ENCODE measurements at regions not wholly inside any gene's neighbourhood (a gene's known extent, or its start where the extent isn't known, plus 50 kb on each side); places are given as distances from the start of the nearest gene placed in this dataset.
"Not testable (repeated sequence)": the region's sequence is repeated elsewhere in the genome, so short reads cannot be mapped to it uniquely, and the experiment has no call there.

DNA sequence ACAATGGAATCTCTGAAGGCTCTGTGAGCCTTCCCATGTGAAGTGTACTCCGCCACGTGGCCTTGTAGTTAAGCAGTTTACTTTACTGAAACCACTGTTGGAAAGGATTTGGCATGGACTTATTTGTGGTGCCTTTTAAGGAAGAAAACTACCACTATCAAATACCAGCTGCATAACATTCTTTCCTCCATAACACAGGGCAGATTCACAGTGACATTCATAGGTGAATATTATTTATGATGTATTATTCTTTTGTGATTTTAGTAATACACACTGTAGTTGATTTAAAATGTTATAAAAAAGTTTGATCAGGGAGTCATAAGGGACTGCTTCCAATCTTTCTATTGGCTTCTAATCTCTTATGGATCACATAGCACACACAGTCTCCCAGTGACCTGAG, 192.5 kb upstream of the AGTR2 start:
- Histone ChIP-seq H3K14ac (ENCODE audit: low read length in 2 of 2) (no peak overlapping the region), H3K27ac (ENCODE audit: low read length, poor library complexity, severe bottlenecking) (no peak overlapping the region), H3K36me3 (ENCODE audit: control insufficient read depth in 1 of 2, insufficient read depth in 2 of 2, low read depth in 1 of 2, low read length in 2 of 2) (no peaks in the 10 kb centered on the region), H3K9ac (ENCODE audit: low read length) (no peak overlapping the region), H3K4me3 (ENCODE audit: insufficient read depth in 1 of 2, low read depth in 1 of 2, low read length in 2 of 2) (no peak overlapping the region), H3K23ac (ENCODE audit: low read length in 2 of 2) (no peak overlapping the region), H2BK5ac (ENCODE audit: low read depth, low read length, poor library complexity, severe bottlenecking) (no peak overlapping the region), H2AFZ (ENCODE audit: low read depth, low read length) (no peak overlapping the region), H4K91ac (ENCODE audit: low read length) (no peak overlapping the region), H3K18ac (ENCODE audit: low read depth in 1 of 2, low read length in 2 of 2) (no peak overlapping the region), H3K4me2 (ENCODE audit: low read length, poor library complexity, severe bottlenecking) (no peak overlapping the region), H2AK5ac (ENCODE audit: low read length, severe bottlenecking) (no peak overlapping the region), H2BK120ac (ENCODE audit: low read depth, low read length) (no peak overlapping the region), H3K27me3 (ENCODE audit: control insufficient read depth in 1 of 2, insufficient read depth in 1 of 2, low read length in 2 of 2) (peaks cover 0 to 45% of the 10 kb centered on the region in 2 experiments), H3K9me3 (ENCODE audit: control insufficient read depth, low read length) (peaks cover 24% of the 10 kb centered on the region), H4K8ac (ENCODE audit: low read length) (no peak overlapping the region), H3K4me1 (ENCODE audit: control insufficient read depth, insufficient read depth, low read depth, low read length) (no peaks in the 10 kb centered on the region), H2BK12ac (ENCODE audit: low read length in 2 of 2) (no peak overlapping the region), H3K4ac (ENCODE audit: low read depth in 1 of 2, low read length in 2 of 2) (no peak overlapping the region), H2BK15ac (ENCODE audit: low read depth, poor library complexity, severe bottlenecking) (no peak overlapping the region), H3K79me1 (replicated peaks; ENCODE audit: low read length, poor library complexity, severe bottlenecking) (no peaks in the 10 kb centered on the region)
- no peak for DNase-seq
- WGBS = no CpG with 5 or more reads among the region's 2 CpGs

DNA sequence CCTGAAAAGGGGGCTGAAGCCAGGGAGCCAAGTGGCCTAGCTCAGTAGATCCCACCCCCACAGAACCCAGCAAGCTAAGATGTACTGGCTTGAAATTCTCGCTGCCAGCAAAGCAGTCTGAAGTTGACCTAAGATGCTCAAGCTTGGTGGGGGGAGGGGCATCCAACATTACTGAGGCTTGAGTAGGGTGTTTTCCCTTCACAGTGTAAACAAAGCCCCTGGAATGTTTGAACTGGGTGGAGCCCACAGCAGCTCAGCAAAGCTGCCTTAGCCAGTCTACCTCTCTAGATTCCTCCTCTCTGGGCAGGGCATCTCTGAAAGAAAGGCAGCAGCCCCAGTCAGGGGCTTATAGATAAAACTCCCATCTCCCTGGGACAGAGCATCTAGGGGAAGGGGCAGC, 187.4 kb upstream of the AGTR2 start:
- H3K9me3 ChIP-seq (ENCODE audit: control insufficient read depth, low read length); H2BK12ac ChIP-seq (ENCODE audit: low read length in 2 of 2); H2AFZ ChIP-seq (ENCODE audit: low read depth, low read length); H3K4me1 ChIP-seq (ENCODE audit: control insufficient read depth, insufficient read depth, low read depth, low read length); H2BK5ac ChIP-seq (ENCODE audit: low read depth, low read length, poor library complexity, severe bottlenecking); H3K79me1 ChIP-seq (replicated peaks; ENCODE audit: low read length, poor library complexity, severe bottlenecking); H3K23ac ChIP-seq (ENCODE audit: low read length in 2 of 2); H4K91ac ChIP-seq (ENCODE audit: low read length); H3K4me2 ChIP-seq (ENCODE audit: low read length, poor library complexity, severe bottlenecking); H3K14ac ChIP-seq (ENCODE audit: low read length in 2 of 2); H3K4ac ChIP-seq (ENCODE audit: low read depth in 1 of 2, low read length in 2 of 2); H2BK120ac ChIP-seq (ENCODE audit: low read depth, low read length); H4K8ac ChIP-seq (ENCODE audit: low read length); H2BK15ac ChIP-seq (ENCODE audit: low read depth, poor library complexity, severe bottlenecking); H2AK5ac ChIP-seq (ENCODE audit: low read length, severe bottlenecking); H3K4me3 ChIP-seq (ENCODE audit: insufficient read depth in 1 of 2, low read depth in 1 of 2, low read length in 2 of 2); H3K9ac ChIP-seq (ENCODE audit: low read length); H3K27ac ChIP-seq (ENCODE audit: low read length, poor library complexity, severe bottlenecking); H3K18ac ChIP-seq (ENCODE audit: low read depth in 1 of 2, low read length in 2 of 2); H3K36me3 ChIP-seq (ENCODE audit: control insufficient read depth in 1 of 2, insufficient read depth in 2 of 2, low read depth in 1 of 2, low read length in 2 of 2): not testable (repeated sequence)
- WGBS = 75% methylated on average over 1 of the region's 1 CpG
- DNase-seq = peak; percentile 20
- peaks cover 0 to 16% of the 10 kb centered on the region in 2 experiments for H3K27me3 ChIP-seq (ENCODE audit: control insufficient read depth in 1 of 2, insufficient read depth in 1 of 2, low read length in 2 of 2)

DNA sequence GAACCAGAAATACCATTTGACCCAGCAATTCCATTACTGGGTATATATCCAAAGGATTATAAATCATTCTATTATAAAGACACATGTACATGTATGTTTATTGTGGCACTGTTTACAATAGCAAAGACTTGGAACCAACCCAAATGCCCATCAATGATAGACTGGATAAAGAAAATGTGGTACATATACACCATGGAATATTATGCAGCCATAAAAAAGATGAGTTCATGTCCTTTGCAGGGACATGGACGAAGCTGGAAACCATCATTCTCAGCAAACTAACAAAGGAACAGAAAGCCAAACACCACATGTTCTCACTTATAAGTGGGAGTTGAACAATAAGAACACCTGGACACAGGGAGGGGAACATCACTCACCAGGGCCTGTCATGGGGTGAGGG, 183.1 kb upstream of the AGTR2 start:
- H3K18ac ChIP-seq (ENCODE audit: low read depth in 1 of 2, low read length in 2 of 2); H2BK120ac ChIP-seq (ENCODE audit: low read depth, low read length); H2AK5ac ChIP-seq (ENCODE audit: low read length, severe bottlenecking); H3K23ac ChIP-seq (ENCODE audit: low read length in 2 of 2); H3K79me1 ChIP-seq (replicated peaks; ENCODE audit: low read length, poor library complexity, severe bottlenecking); H2BK12ac ChIP-seq (ENCODE audit: low read length in 2 of 2); H2BK15ac ChIP-seq (ENCODE audit: low read depth, poor library complexity, severe bottlenecking); H3K14ac ChIP-seq (ENCODE audit: low read length in 2 of 2); H3K36me3 ChIP-seq (ENCODE audit: control insufficient read depth in 1 of 2, insufficient read depth in 2 of 2, low read depth in 1 of 2, low read length in 2 of 2); H3K4me3 ChIP-seq (ENCODE audit: insufficient read depth in 1 of 2, low read depth in 1 of 2, low read length in 2 of 2); H3K4me2 ChIP-seq (ENCODE audit: low read length, poor library complexity, severe bottlenecking); H3K27ac ChIP-seq (ENCODE audit: low read length, poor library complexity, severe bottlenecking); H2AFZ ChIP-seq (ENCODE audit: low read depth, low read length); H2BK5ac ChIP-seq (ENCODE audit: low read depth, low read length, poor library complexity, severe bottlenecking); H3K9me3 ChIP-seq (ENCODE audit: control insufficient read depth, low read length); H4K8ac ChIP-seq (ENCODE audit: low read length); H3K9ac ChIP-seq (ENCODE audit: low read length); H3K4me1 ChIP-seq (ENCODE audit: control insufficient read depth, insufficient read depth, low read depth, low read length); DNase-seq; H3K4ac ChIP-seq (ENCODE audit: low read depth in 1 of 2, low read length in 2 of 2); H4K91ac ChIP-seq (ENCODE audit: low read length): not testable (repeated sequence)
- no CpG with 5 or more reads among the region's 1 CpG for WGBS
- peaks cover 0 to 14% of the 10 kb centered on the region in 2 experiments for H3K27me3 ChIP-seq (ENCODE audit: control insufficient read depth in 1 of 2, insufficient read depth in 1 of 2, low read length in 2 of 2)

GRCh38 chrX:115988825-115989224, 181.7 kb upstream of the AGTR2 start:
- H3K4me1 ChIP-seq (ENCODE audit: control insufficient read depth, insufficient read depth, low read depth, low read length) = no peaks in the 10 kb centered on the region
- no peak overlapping the region for H2AK5ac ChIP-seq (ENCODE audit: low read length, severe bottlenecking)
- H2BK12ac ChIP-seq (ENCODE audit: low read length in 2 of 2) = no peak overlapping the region
- H3K4ac ChIP-seq (ENCODE audit: low read depth in 1 of 2, low read length in 2 of 2) = no peak overlapping the region
- H2AFZ ChIP-seq (ENCODE audit: low read depth, low read length) = no peak overlapping the region
- H3K27me3 ChIP-seq (ENCODE audit: control insufficient read depth in 1 of 2, insufficient read depth in 1 of 2, low read length in 2 of 2) = peaks cover 0 to 14% of the 10 kb centered on the region in 2 experiments
- H4K8ac ChIP-seq (ENCODE audit: low read length) = no peak overlapping the region
- H2BK120ac ChIP-seq (ENCODE audit: low read depth, low read length) = no peak overlapping the region
- H3K79me1 ChIP-seq (replicated peaks; ENCODE audit: low read length, poor library complexity, severe bottlenecking) = no peaks in the 10 kb centered on the region
- peaks cover 3% of the 10 kb centered on the region for H3K9me3 ChIP-seq (ENCODE audit: control insufficient read depth, low read length)
- H3K9ac ChIP-seq (ENCODE audit: low read length) = no peak overlapping the region
- no peak overlapping the region for H3K27ac ChIP-seq (ENCODE audit: low read length, poor library complexity, severe bottlenecking)
- H3K4me2 ChIP-seq (ENCODE audit: low read length, poor library complexity, severe bottlenecking) = no peak overlapping the region
- no peak overlapping the region for H3K4me3 ChIP-seq (ENCODE audit: insufficient read depth in 1 of 2, low read depth in 1 of 2, low read length in 2 of 2)
- H2BK5ac ChIP-seq (ENCODE audit: low read depth, low read length, poor library complexity, severe bottlenecking) = no peak overlapping the region
- H3K36me3 ChIP-seq (ENCODE audit: control insufficient read depth in 1 of 2, insufficient read depth in 2 of 2, low read depth in 1 of 2, low read length in 2 of 2) = no peaks in the 10 kb centered on the region
- no peak for DNase-seq
- no peak overlapping the region for H3K18ac ChIP-seq (ENCODE audit: low read depth in 1 of 2, low read length in 2 of 2)
- no peak overlapping the region for H2BK15ac ChIP-seq (ENCODE audit: low read depth, poor library complexity, severe bottlenecking)
- H3K14ac ChIP-seq (ENCODE audit: low read length in 2 of 2) = no peak overlapping the region
- no peak overlapping the region for H3K23ac ChIP-seq (ENCODE audit: low read length in 2 of 2)
- H4K91ac ChIP-seq (ENCODE audit: low read length) = no peak overlapping the region
- 20% methylated on average over 1 of the region's 3 CpGs for WGBS

Measured in mesenchymal stem cell (in vitro differentiated cells and primary cell).